Glomerular visceral epithelial cell (primary cell): ENCODE measurements at regions not wholly inside any gene's neighbourhood (a gene's known extent, or its start where the extent isn't known, plus 50 kb on each side); places are given as distances from the start of the nearest gene placed in this dataset.

Source experiments
- DNase-seq: peaks from one replicate; pipeline ENCODE4 v3.0.0-alpha.2; 2016; ENCODE audit errors: extremely low spot score

DNA sequence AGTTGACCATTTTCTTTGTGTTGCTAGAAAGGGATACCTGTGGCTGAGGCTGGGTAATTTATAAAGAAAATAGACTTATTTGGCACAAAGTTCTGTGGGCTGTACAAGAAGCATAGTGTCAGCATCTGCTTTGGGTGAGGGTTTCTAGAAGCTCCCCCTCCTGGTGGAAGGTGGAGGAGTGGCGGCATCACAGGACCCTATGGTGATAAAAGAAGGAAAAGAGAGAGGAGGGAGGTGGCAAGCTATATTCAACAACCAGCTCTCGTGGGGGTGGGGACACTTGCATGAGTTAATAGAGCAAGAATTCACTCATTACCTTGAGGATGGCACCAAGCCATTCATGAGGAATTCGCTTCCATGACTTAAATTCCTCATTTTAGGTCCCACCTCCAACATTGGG, 2041.4 kb upstream of the CDH9 start:
- peak; percentile 1 for DNase-seq

DNA sequence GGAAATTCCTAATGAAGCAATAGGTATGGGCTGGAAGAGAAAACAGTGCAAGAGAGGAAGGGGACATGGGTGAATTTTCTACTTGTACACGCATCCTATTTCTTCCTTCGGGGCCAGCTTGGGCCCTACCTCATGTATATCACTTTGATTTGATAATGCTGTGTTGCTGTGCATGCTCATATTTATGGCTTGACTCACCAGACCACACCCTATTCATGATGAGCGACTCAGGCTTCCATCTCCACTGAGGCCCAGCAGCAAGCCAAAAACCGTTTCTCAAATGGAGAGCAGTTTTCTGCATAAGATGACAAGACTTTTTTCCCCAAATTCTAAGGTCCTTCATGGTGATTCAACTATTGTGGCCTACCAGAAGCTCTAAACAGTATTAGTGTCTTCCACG, 2039.1 kb upstream of the CDH9 start:
- DNase-seq: peak; percentile 24

DNA sequence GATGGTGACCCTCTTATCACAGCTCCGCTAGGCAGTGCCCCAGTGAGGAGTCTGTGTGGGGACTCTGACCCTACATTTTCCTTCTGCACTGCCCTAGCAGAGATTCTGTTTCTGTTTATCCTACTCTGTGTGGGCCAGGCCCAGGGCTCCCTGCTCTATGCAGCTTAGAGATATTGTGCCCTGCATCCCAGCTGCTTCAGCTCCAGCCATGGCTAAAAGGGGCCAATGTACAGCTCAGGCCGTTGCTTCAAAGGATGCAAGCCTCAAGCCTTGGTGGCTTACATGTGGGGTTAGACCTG, 2030.7 kb upstream of the CDH9 start:
- DNase-seq: no peak

DNA sequence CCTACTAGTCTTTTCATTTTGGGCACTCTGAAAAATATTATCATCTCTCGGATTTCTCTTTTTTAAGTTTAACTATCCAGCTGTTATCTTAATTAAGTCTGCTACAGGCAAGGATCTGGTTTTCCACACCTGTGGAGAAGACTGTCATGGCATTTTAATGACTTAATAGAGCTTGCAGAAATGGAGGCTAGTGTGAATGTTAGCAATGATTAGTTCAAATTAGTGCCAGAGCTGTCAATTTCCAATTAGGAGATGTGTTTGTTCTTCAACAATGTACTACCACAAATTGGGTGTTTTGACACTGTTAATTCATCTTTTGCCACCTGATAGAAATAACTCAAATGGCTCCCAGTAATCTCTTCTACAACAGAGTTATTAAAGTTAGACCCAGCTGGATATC, 2023.0 kb upstream of the CDH9 start:
- DNase-seq: no peak

DNA sequence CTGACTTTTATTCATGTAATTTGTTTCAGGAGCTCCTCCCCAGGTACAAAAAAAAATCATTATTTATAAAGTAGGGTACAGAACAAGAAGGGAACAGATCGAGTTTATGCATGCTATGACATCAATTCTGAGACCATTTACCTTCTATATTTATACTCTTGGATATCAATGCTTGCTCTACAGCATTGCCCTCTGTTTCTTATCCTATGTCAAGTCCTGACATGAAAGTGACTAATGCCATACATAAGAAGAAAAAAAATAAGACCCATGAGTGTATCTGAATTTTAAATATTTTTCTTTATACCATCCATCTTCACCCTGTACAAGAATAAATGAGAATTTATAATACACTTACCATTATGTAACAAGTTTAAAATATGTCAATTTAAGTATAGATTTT, 2016.3 kb upstream of the CDH9 start:
- DNase-seq: no peak

DNA sequence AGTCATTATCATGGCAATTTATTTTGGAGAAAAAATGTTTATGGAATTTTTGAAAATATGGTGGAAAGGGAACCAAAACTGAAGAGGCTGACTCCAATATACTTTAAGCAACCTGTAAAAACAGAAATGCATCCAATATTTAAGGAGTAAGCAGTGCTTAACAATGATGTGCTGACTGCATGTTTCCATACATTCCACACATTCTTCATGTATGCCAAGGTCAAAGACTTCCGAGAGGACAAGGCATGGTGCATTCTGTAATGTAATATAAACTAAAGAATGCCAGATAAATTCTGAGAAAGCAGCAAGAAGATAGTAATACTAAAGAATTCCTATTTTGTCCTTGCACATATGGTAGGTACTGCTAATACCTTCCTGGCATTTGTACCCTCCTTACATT, 2015.9 kb upstream of the CDH9 start:
- no peak for DNase-seq

DNA sequence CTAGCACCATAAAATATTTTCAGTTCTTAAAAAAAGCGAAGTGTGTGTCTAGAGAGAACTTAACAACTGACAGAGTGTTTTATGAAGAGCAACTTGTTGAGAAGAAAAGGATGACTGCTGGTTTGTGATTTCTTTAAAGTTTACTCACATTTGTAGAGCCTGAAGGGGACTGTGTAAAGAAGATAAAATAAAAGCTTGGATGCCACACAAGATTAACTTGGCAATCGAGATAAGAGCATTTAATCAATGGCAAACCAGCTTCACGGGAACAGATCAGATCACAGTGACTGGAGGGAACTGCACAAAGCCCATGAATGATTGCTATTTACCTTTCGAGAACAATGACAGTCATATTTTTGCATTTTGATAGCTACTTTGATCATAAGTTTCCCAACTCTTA, 2013.1 kb upstream of the CDH9 start:
- DNase-seq: no peak

DNA sequence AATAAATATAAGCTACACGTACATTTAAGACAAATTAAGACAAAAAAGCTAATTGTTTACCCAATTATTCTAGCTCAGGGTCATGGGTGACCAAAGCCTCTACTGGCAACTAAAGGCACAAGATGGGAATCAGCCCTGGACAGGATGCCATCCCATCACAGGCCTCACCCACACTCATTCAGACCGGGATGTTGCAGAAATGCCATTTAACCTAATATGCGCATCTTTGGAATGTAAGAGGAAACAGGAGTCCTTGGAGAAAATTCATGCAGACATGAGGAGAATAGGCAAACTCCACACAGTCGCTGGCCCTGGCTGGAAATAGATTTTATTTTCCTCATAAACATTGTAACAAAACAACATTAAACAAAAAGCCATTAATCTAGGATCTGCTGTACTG, 2003.8 kb upstream of the CDH9 start:
- DNase-seq: no peak

DNA sequence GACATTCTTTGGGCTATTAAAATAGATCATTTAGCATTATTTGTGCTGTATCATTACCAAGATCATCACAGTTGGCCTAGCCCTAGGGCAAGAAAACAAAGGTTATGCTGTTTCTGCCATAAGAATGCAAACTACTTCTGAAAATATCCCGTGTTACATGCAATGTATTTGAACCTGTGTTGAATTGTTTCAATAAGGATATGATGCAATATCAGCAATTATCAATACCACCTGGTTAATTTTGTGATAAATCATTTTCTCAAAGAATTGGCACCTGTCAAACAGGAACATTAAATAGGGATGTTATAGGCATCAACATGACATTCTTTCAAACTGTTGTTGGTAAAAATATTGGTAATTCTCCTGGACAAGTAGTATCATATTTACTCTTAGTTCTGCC, 2002.0 kb upstream of the CDH9 start:
- DNase-seq: no peak

DNA sequence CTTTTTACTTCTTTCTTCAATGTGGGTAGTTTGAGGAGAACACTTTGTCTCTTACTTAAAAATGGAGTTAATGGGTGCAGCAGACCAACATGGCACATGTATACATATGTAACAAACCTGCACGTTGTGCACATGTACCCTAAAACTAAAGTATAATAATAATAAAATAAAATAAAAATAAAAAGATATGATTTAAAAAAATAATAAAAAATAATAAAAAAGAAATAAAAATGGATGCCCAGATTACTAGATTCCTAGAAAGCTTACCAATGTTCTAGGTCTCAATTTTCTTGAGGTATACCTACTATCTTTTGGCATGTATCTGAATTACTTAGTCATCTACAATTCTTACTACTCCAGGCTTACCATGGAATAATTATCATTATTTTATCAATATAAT, 2001.6 kb upstream of the CDH9 start:
- no peak for DNase-seq

DNA sequence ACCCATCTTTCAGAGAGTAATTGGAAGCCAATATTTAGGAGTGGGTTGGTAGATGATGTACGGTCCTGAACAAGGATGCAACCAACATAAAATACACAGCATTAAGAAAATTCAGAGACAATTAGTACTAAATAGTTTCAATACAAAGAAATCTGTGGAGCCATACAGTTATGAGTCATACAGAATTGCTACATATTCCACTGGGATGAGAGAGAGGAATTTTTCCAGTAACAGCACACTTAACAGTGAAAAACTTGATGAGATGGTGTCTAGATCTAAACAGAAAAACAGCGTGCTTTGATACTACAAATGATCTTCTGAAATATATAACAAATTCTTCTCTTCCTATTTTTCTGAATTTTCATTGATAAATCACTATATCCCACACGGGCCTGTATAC, 1999.3 kb upstream of the CDH9 start:
- DNase-seq: no peak

DNA sequence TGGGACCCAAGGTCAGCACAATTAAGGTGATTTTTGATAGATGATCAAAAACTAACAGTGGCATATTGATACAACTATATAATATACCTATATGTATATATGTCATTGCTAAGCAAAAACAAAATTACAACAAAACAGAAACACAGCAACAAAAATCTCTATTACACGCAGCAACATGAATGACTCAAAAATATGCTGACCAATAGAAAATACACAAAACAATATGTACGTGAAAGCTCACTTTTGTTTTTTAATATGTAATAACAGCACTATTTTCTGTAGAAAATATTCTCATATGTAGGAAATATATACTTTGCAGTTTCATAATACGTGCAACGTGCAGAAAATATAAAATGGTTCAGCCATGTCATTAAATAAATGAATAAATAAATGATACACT, 1985.7 kb upstream of the CDH9 start:
- DNase-seq: no peak

DNA sequence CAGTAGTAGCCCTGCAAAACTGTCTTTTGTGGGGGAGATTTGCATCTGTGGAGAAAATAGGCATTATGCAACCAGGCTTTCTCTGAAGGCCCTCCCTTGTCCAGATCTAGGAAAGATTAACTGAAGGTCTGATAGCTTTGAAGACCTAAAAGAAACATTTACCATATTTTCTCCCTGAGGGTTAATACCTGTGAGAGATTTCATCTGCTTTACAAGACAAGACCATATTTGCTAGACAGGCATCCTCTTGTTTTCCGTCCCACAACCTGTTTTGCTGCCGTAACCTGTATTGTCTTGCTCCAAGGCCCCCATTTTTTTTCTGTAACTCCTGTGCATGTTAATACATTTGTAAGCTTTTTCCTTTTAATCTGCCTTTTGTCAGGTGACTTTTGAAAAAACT, 1985.2 kb upstream of the CDH9 start:
- DNase-seq: no peak

DNA sequence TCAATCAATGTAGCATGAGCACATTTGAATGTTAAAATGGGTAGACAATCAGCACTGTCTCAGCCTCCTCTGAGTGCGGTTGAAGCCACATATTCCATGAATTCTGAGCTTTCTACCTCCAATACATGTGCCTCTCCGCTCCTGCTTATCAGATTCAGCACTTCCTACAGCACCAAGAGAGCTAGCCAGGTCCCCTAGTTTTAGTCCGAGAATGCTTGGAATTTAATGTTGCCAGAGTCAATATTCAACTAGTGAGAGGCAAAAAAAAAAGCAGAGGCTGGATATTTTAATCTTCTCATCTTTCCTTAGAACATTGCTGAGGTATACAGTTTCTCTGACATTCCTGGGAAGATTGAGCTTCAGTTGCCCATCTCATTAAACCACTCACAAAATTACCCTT, 1979.1 kb upstream of the CDH9 start:
- peak; percentile 12 for DNase-seq

DNA sequence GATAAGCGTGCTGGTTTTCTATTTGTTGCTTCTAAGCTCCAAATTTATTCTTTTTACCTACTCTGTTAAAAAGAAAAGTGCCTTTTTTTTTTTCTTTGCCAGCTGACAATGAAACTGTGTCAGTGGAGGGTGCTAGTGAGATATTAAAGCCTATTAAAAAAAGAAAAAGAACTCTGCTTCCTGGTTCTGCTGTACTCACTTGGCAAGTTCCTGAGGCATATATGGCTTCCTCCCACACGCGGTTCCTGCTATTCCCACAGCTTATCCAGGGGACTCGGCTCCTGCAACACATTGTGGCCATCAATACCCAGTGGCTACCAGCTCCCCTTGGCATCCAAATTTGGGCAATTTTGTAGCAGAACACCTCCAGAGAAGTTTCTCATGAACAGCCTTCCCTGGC, 1977.7 kb upstream of the CDH9 start:
- no peak for DNase-seq

DNA sequence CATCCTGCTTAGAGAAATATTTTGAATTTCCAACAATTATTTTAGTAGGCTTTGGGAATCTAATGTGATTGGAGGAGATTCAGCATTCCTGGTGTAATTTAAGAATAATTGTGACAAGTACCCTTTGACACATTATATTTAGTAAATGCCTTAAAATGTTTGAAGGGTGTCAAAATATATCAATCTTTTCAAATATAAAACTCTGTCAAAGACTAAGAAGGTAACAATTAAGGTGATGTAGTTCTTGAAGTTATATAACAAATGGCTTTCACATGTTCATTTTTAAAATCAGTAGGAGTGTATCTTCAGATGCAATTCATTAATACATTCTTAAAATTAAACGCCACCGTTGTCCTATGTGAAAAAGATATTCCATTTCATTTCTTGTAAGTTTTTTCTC, 1977.1 kb upstream of the CDH9 start:
- no peak for DNase-seq

DNA sequence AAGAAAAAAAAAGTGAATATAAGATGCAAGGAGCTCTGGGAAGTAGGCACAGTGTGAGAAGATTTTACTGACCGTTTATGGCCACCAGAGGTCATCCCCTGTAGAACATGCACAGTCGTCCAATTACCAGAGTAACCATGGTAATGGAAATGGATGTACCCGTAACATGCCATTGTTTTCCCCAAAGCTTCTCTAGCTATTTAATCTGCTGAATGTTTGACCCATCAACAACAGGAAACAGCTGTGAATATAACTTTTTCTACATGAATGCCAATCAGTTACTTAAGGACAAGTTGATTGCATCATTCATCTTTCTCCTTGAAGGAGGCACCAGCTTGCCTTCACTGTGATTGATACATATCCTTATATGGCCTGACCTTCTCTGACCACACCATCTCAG, 1967.0 kb upstream of the CDH9 start:
- DNase-seq: peak; percentile 19

DNA sequence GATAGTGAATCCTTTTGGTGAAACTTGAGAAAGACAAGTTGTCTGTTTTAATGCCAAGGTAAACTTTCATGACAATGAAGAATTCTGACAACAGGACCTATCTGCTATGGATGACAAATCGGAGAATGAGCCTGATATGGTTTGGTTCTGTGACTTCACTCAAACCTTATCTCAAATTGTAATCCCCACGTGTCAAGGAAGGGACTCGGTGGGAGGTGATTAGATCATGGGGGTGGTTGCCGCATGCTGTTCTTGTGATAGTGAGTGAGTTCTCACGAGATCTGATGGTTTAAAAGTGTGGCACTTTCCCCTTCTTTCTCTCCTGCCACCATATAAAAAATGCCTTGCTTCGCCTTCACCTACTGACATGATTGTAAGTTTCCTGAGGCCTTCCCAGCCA, 1964.1 kb upstream of the CDH9 start:
- no peak for DNase-seq

DNA sequence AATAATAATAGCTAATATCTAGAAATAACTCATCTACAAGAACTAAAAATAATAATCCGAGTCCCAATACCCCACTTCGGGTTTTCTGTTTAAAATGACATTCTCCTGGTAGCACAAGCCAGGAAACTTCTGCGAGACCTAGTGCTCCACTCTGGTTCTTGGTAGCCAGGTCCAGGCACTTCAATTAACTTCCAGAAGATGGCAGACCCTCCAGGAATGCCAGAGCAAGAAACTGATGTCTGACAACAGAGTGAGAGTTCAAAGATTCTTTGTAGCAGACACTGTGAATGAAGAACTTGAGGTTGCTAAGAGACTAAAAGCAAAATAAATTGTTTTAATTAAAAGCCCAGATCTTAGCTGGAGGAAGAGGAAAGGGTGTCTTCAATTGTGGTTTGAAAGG, 1963.3 kb upstream of the CDH9 start:
- no peak for DNase-seq

DNA sequence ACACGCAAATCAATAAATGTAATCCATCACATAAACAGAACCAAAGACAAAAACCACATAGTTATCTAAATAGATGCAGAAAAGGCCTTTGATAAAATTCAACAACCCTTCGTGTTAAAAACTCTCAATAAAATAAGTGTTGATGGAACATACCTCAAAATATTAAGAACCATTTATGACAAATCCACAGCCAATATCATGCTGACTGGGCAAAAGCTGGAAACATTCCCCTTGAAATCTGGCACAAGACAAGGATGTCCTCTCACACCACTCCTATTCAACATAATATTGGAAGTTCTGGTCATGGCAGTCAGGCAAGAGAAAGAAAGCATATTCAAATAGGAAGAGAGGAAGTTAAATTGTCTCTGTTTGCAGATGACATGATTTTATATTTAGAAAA, 1946.3 kb upstream of the CDH9 start:
- DNase-seq: no peak

DNA sequence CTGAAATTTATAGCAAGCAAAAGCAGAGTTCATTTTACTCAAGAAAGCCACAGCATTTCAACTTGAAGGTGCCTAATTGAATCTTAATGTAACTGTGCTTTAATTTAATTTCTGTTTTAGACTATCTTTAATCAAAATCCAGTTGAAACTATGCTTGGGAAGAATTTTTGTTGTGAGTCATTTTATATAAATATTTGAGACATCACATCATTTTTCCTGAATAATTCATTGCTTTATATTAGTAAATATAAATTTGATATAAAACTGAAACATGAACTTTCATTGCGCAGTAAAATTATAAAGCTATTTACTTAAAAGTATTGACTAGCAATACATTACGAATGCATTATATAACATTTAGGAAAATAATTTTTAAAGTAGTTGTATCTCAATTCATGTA, 1937.1 kb upstream of the CDH9 start:
- DNase-seq: no peak

DNA sequence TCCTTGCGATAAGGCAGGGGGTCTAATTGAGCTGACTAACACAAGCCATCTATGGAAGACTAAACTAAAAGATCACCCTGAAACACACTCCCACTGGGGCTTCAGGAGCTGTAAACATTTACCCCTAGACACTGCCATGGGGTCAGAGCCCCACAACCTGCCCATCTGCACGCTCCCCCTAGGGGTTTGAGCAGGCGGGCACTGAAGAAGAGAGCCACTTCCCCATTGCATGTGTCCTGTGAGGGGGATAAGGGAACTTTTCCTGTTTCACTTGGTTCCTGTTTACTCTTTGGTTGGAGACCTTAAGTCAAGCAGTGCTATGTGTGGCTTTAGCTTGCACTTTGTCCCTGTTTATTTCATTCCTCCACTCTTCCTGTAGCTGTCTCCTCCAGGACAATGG, 1929.5 kb upstream of the CDH9 start:
- DNase-seq: no peak

DNA sequence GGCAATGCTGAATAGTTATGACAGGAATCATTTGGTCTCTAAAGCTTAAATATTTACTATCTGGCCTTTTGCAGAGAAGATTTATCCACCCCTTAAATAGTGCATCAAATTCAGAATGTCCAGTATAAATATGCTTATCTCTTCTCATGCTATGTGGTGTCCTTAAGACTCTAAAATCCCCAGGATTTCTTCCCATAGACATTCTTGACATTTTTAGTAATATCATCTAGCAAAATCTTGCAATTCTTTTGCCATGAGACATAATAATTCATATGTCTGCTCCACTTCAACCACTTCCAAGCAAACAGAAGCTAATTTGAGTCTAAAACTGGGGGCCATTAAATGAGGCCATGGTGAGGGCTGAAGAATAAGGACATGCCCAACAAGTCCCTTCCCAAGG, 1923.4 kb upstream of the CDH9 start:
- no peak for DNase-seq

DNA sequence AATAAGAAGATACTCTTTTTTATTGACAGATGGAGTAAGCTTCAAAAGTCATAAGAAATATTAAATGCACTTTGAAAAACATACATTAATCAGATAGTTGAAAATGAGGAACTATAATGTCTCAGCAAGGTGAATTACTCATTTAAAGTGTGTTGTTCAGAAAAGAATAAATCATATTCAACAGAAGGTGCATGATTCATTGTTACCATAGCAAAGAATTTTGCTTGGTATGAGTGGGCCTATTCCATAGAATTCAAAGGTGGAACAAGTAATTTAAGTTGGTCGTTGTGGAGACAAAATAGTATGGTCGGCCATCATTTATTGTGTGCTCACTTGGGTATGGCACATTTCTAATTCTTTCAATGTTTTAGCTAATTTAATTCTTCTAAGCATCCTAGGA, 1920.2 kb upstream of the CDH9 start:
- no peak for DNase-seq

DNA sequence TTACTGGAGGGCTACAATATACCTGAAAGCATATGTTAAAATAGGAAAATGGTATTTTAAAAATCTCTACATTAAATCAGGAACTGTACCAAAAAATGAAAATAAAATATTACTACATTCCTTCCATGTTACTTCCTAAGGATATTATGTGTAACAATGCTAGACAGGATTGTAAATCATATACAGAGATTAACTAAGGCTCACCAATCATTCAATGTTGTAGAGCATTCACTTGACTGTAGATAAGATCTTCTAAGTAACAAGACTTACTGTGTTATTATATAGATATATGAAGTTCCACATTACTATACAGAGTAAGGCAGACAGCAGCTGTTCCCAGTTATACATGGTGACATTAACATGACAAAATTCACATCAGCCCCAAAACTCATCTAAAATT, 1919.1 kb upstream of the CDH9 start:
- no peak for DNase-seq

DNA sequence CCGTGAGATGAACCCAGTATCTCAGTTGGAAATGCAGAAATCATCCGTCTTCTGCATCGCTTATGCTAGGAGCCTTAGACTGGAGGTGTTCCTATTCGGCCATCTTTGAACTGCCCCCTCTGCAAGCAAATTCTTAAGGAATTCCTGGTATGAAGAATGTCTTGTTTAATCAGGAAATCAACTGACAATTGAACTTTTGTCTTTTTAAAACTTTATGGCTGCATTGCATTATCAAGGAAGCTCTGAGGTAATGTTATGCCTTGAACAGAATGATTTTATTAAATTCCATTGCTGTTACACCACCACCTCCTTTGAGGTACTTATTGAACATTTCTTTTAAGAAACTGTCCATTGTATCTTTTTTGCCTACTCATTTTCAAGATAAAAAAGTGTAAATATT, 1915.7 kb upstream of the CDH9 start:
- DNase-seq: no peak
